MM.1S (cell line): ENCODE measurements at regions not wholly inside any gene's neighbourhood (a gene's known extent, or its start where the extent isn't known, plus 50 kb on each side); places are given as distances from the start of the nearest gene placed in this dataset.

Experiments used
- DNase-seq: peaks from one replicate; pipeline ENCODE4 v3.0.0-alpha.2; 2015
- H2AFZ ChIP-seq: fragments of 300-600 bp; sonication (generic); 2 replicates; pipeline ENCODE4 v1.6.0; 2016; ENCODE audit warnings: antibody characterized with exemption, low read length
- H3F3A ChIP-seq: fragments of 300-600 bp; sonication (generic); 2 replicates; pipeline ENCODE4 v1.6.1; 2016; ENCODE audit warnings: mild to moderate bottlenecking, antibody characterized with exemption, low read length, moderate library complexity, mixed read lengths; ENCODE audit not compliant: insufficient read depth
- H3K27ac ChIP-seq: fragments of 300-600 bp; sonication (generic); 2 replicates; pipeline ENCODE4 v1.5.1; 2016; ENCODE audit warnings: mild to moderate bottlenecking, low read length
- H3K27me3 ChIP-seq: fragments of 300-600 bp; sonication (generic); replicated peaks from 2 replicates; pipeline ENCODE4 v1.6.0; 2016; ENCODE audit warnings: low read length; ENCODE audit not compliant: insufficient read depth
- H3K36me3 ChIP-seq: fragments of 300-600 bp; sonication (generic); replicated peaks from 2 replicates; pipeline ENCODE4 v1.6.1; 2016; ENCODE audit warnings: mild to moderate bottlenecking, low read length, mixed read lengths; ENCODE audit not compliant: insufficient read depth
- H3K4me1 ChIP-seq: fragments of 300-600 bp; sonication (generic); 2 replicates; pipeline ENCODE4 v1.6.1; 2016; ENCODE audit warnings: low read length, mixed read lengths
- H3K4me2 ChIP-seq: fragments of 300-600 bp; sonication (generic); 2 replicates; pipeline ENCODE4 v1.6.0; 2016; ENCODE audit warnings: low read depth, low read length
- H3K4me3 ChIP-seq: fragments of 300-600 bp; sonication (generic); 2 replicates; pipeline ENCODE4 v1.5.1; 2016; ENCODE audit warnings: low read length, mixed read lengths
- H3K79me2 ChIP-seq: fragments of 300-600 bp; sonication (generic); 2 replicates; pipeline ENCODE4 v1.6.1; 2016; ENCODE audit warnings: mixed run types, low read length, mixed read lengths
- H3K9ac ChIP-seq: fragments of 300-600 bp; sonication (generic); 2 replicates; pipeline ENCODE4 v1.6.1; 2016; ENCODE audit warnings: low read length, mixed read lengths
- H3K9me2 ChIP-seq: fragments of 300-600 bp; sonication (generic); replicated peaks from 2 replicates; pipeline ENCODE4 v1.6.1; 2016; ENCODE audit warnings: mild to moderate bottlenecking, low read length, mixed read lengths; ENCODE audit not compliant: insufficient read depth
- H3K9me3 ChIP-seq: fragments of 300-600 bp; sonication (generic); replicated peaks from 2 replicates; pipeline ENCODE4 v1.6.1; 2016; ENCODE audit warnings: mild to moderate bottlenecking, low read length, mixed read lengths; ENCODE audit not compliant: insufficient read depth
- H4K20me1 ChIP-seq: fragments of 300-600 bp; sonication (generic); 2 replicates; pipeline ENCODE4 v1.6.1; 2016; ENCODE audit warnings: mild to moderate bottlenecking, low read length, moderate library complexity, mixed read lengths; ENCODE audit not compliant: insufficient read depth
- EZH2 ChIP-seq: fragments of 300-600 bp; sonication (generic); optimal IDR thresholded peaks from 2 replicates; pipeline ENCODE3; 2017; ENCODE audit warnings: low read depth, mild to moderate bottlenecking, antibody characterized with exemption, low read length, mixed read lengths
- EZH2phosphoT487 ChIP-seq: fragments of 300-600 bp; sonication (generic); IDR thresholded peaks from 2 replicates; pipeline ENCODE4 v1.6.1; 2018; ENCODE audit warnings: antibody characterized with exemption, low read length
- TF ChIP-seq, protein P1 (sequence below): fragments of 300-600 bp; sonication (generic); IDR thresholded peaks from 2 replicates; pipeline ENCODE4 v1.5.1; 2016; ENCODE audit warnings: antibody characterized with exemption, low read length, mixed read lengths

DNA sequence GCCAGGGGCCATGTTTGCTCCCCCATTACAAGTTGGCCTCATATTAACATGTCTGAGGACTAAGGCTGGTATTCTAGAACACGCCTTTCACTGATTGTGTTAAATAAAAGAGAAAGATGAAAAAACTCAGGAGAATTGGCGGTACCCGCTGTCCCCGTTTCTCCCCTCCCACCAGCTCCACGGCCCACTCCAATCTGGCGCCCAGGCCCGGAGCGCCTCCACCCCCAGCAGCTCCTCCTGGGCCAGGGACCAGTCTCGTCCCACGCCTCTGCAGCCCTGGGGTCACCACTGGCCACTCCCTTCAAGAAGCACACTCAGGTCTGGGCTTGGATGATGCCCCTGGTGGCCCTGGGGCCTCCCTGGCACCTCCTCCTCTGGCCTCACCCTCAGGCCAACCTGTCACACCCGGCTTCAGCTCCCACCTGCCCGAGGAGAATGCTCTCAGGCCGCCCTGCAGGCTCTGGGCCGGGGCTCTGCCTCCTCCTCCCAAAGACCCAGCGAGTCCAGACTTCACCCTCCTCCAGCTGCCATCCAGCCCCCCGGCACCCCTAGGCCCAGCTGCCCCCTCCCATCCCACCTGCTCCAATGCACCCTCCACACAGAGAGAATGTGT, 133.0 kb upstream of the PPP1R26 start:
- no peak overlapping the region for H3K27ac ChIP-seq
- no peaks in the 10 kb centered on the region for H3K79me2 ChIP-seq
- H3K4me3 ChIP-seq: no peak overlapping the region
- no peaks in the 10 kb centered on the region for H3K36me3 ChIP-seq
- no peaks in the 10 kb centered on the region for H3K4me1 ChIP-seq
- no peak for TF ChIP-seq EZH2
- no peak for TF ChIP-seq EZH2phosphoT487
- TF ChIP-seq, protein P1, sequence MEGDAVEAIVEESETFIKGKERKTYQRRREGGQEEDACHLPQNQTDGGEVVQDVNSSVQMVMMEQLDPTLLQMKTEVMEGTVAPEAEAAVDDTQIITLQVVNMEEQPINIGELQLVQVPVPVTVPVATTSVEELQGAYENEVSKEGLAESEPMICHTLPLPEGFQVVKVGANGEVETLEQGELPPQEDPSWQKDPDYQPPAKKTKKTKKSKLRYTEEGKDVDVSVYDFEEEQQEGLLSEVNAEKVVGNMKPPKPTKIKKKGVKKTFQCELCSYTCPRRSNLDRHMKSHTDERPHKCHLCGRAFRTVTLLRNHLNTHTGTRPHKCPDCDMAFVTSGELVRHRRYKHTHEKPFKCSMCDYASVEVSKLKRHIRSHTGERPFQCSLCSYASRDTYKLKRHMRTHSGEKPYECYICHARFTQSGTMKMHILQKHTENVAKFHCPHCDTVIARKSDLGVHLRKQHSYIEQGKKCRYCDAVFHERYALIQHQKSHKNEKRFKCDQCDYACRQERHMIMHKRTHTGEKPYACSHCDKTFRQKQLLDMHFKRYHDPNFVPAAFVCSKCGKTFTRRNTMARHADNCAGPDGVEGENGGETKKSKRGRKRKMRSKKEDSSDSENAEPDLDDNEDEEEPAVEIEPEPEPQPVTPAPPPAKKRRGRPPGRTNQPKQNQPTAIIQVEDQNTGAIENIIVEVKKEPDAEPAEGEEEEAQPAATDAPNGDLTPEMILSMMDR: no peak
- DNase-seq: no peak
- H4K20me1 ChIP-seq: no peaks in the 10 kb centered on the region
- no peak overlapping the region for H3K9ac ChIP-seq
- H3F3A ChIP-seq: no peaks in the 10 kb centered on the region
- no peak overlapping the region for H2AFZ ChIP-seq
- H3K9me2 ChIP-seq: no peaks in the 10 kb centered on the region
- H3K27me3 ChIP-seq: peaks cover 97% of the 10 kb centered on the region
- no peaks in the 10 kb centered on the region for H3K9me3 ChIP-seq
- no peak overlapping the region for H3K4me2 ChIP-seq

DNA sequence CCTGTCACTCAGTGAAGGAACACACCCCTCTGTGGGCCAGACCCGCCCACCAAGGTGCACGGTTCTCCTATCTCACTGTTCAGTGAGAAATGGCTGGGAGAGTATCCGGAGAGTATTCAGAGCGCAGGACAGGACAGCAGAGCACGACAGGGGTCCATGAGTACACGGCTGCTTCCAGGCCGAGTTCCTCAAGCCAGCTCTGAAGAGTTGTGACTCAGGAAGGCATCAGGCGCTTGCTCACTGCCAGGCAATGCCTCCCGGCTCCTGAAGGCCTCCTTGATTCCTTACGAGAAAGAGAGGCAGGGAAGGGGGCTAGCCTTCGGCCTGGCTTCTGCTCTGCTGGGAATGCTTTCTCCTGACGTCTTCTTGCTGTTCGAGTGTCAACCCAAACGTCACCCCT, 132.1 kb upstream of the PPP1R26 start:
- DNase-seq: no peak
- no peak overlapping the region for H3K9ac ChIP-seq
- no peaks in the 10 kb centered on the region for H3K9me3 ChIP-seq
- no peaks in the 10 kb centered on the region for H3K4me1 ChIP-seq
- H3K9me2 ChIP-seq: no peaks in the 10 kb centered on the region
- H3K79me2 ChIP-seq: no peaks in the 10 kb centered on the region
- H4K20me1 ChIP-seq: no peaks in the 10 kb centered on the region
- H2AFZ ChIP-seq: no peak overlapping the region
- H3F3A ChIP-seq: no peaks in the 10 kb centered on the region
- no peak overlapping the region for H3K27ac ChIP-seq
- no peak overlapping the region for H3K4me3 ChIP-seq
- no peaks in the 10 kb centered on the region for H3K36me3 ChIP-seq
- peaks cover 97% of the 10 kb centered on the region for H3K27me3 ChIP-seq
- no peak overlapping the region for H3K4me2 ChIP-seq
- TF ChIP-seq, protein P1: no peak
- TF ChIP-seq EZH2: no peak
- no peak for TF ChIP-seq EZH2phosphoT487

DNA sequence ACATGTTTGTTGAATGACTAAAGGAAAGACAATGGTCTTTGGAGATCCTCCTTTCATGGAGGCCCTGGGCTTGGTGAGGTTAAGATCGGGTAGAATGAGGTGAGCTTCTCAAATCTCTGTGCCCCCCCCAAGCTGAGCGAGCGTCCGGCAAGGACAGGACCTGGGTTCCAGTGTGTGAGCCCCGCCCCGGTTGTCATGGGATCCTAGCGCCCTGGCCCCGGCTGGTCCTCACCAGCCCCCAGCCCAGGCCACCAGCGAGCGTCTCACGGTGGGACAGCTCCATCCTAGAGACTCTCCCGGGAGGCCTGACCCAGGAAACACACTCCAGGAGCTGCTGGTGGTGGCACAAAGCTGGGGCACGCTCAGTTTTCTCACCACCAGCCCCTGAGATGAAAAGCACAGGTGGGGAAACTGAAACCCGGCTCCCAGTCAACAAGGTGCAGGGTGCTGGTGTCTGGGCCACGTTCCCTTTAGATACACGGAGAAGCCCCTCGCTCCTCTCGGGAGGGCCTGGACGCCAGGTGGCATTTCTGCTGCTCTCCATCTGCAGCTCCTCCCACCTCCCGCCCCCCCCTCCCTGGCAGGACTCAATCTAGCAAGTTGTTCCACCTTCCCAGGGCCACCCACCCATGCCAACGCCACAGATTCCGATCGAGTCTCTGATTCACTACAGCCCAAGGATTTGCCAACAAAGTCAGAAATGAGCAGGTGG, 131.3 kb upstream of the PPP1R26 start:
- TF ChIP-seq EZH2phosphoT487 (no peak), EZH2 (no peak)
- TF ChIP-seq, protein P1: no peak
- no peak overlapping the region for H3K27ac ChIP-seq
- DNase-seq: no peak

More for the DNA sequence above, 131.3 kb upstream of the PPP1R26 start:
- no peaks in the 10 kb centered on the region for H4K20me1 ChIP-seq
- no peaks in the 10 kb centered on the region for H3K9me2 ChIP-seq
- no peaks in the 10 kb centered on the region for H3F3A ChIP-seq
- H3K9ac ChIP-seq: no peak overlapping the region
- no peaks in the 10 kb centered on the region for H3K79me2 ChIP-seq
- peaks cover 99% of the 10 kb centered on the region for H3K27me3 ChIP-seq
- no peak overlapping the region for H3K4me3 ChIP-seq
- H3K36me3 ChIP-seq: no peaks in the 10 kb centered on the region
- H3K4me1 ChIP-seq: no peaks in the 10 kb centered on the region
- H2AFZ ChIP-seq: no peak overlapping the region
- H3K4me2 ChIP-seq: no peak overlapping the region
- no peaks in the 10 kb centered on the region for H3K9me3 ChIP-seq
